ENCODE measurements at regions not wholly inside any gene's neighbourhood (a gene's known extent, or its start where the extent isn't known, plus 50 kb on each side); places are given as distances from the start of the nearest gene placed in this dataset.

DNA sequence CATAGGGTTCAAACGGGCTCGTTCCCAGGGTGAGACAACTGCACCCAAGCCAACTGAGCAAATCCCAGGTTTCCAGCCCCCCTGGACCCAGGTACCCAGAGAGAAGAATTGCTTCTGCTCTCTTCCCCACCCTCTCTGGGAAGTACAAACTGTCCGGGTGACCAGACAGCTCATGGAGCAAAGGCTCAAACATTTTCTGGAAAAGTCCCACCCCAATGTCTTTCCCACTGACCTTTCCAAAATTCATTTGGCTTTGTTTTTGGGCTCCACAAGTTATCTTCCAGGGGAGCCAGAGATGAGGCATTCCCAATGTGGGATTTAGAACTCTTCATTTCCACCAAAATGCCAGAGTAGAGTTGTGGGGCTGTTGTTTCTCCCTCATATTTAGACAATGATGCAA is 58.6 kb downstream of the PABIR2 start:
- TF ChIP-seq, protein P1, sequence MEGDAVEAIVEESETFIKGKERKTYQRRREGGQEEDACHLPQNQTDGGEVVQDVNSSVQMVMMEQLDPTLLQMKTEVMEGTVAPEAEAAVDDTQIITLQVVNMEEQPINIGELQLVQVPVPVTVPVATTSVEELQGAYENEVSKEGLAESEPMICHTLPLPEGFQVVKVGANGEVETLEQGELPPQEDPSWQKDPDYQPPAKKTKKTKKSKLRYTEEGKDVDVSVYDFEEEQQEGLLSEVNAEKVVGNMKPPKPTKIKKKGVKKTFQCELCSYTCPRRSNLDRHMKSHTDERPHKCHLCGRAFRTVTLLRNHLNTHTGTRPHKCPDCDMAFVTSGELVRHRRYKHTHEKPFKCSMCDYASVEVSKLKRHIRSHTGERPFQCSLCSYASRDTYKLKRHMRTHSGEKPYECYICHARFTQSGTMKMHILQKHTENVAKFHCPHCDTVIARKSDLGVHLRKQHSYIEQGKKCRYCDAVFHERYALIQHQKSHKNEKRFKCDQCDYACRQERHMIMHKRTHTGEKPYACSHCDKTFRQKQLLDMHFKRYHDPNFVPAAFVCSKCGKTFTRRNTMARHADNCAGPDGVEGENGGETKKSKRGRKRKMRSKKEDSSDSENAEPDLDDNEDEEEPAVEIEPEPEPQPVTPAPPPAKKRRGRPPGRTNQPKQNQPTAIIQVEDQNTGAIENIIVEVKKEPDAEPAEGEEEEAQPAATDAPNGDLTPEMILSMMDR (IDR thresholded peaks at IDR 0.05; ENCODE audit: extremely low read depth in 1 of 2, insufficient read depth in 1 of 2, low read depth in 1 of 2, low read length in 2 of 2) = no peak
- TF ChIP-seq EZH2 (IDR thresholded peaks at IDR 0.05; ENCODE audit: borderline replicate concordance, low read depth, low read length, severe bottlenecking) (no peak), POLR2A (IDR thresholded peaks at IDR 0.05; ENCODE audit: low read depth, low read length) (no peak)
